ENCODE measurements at regions not wholly inside any gene's neighbourhood (a gene's known extent, or its start where the extent isn't known, plus 50 kb on each side); places are given as distances from the start of the nearest gene placed in this dataset.
"Not testable (repeated sequence)": the region's sequence is repeated elsewhere in the genome, so short reads cannot be mapped to it uniquely, and the experiment has no call there.

- Histone ChIP-seq H3K9ac (ENCODE audit: low read length) (no peak overlapping the region), H3K27ac (ENCODE audit: low read length) (no peak overlapping the region), H3K9me3 (ENCODE audit: insufficient read depth, low read length) (no peaks in the 10 kb centered on the region), H4K20me1 (ENCODE audit: insufficient read depth, low read length) (no peaks in the 10 kb centered on the region), H3K4me2 (ENCODE audit: low read length) (no peak overlapping the region), H2AFZ (ENCODE audit: low read depth, low read length) (no peak overlapping the region), H3K4me1 (ENCODE audit: low read length) (no peaks in the 10 kb centered on the region), H3K36me3 (replicated peaks; ENCODE audit: low read depth, low read length) (no peaks in the 10 kb centered on the region), H3K79me2 (ENCODE audit: low read length) (no peaks in the 10 kb centered on the region), H3K27me3 (ENCODE audit: low read depth, low read length) (no peaks in the 10 kb centered on the region), H3K4me3 (ENCODE audit: low read length) (no peak overlapping the region)
- no peak for TF ChIP-seq CTCF (IDR thresholded peaks at IDR 0.05; ENCODE audit: low read depth, low read length)
- no peak for TF ChIP-seq EZH2phosphoT487 (IDR thresholded peaks at IDR 0.05; ENCODE audit: low read depth)
Observed at GRCh38 chr1:10880063-10880462, 83.6 kb upstream of the CASZ1 start.

DNA sequence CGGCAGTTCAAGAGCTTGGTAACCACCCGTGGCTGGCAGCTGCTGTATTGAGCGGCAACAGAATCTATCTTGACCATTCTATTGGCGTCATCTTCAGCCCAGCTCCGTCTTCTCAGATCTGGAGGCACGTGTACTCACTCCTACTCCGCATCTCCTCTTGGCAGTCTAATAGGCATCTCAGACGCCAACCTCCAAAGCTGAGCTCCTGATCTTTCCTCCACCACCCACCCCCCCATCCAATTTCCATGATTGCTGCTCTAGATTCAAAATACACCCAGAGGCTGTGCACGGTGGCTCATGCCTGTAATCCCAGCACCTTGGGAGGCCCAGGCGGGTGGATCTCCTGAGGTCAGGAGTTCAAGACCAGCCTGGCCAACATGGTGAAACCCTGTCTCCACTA, 84.6 kb upstream of the CASZ1 start:
- no peaks in the 10 kb centered on the region for H3K4me1 ChIP-seq (ENCODE audit: low read length)
- no peaks in the 10 kb centered on the region for H3K79me2 ChIP-seq (ENCODE audit: low read length)
- no peaks in the 10 kb centered on the region for H3K27me3 ChIP-seq (ENCODE audit: low read depth, low read length)
- no peak overlapping the region for H3K27ac ChIP-seq (ENCODE audit: low read length)
- H3K36me3 ChIP-seq (replicated peaks; ENCODE audit: low read depth, low read length): no peaks in the 10 kb centered on the region
- H3K4me3 ChIP-seq (ENCODE audit: low read length): no peak overlapping the region
- no peaks in the 10 kb centered on the region for H3K9me3 ChIP-seq (ENCODE audit: insufficient read depth, low read length)
- TF ChIP-seq CTCF (IDR thresholded peaks at IDR 0.05; ENCODE audit: low read depth, low read length) (no peak), EZH2phosphoT487 (IDR thresholded peaks at IDR 0.05; ENCODE audit: low read depth) (no peak)
- H2AFZ ChIP-seq (ENCODE audit: low read depth, low read length): no peak overlapping the region
- H3K9ac ChIP-seq (ENCODE audit: low read length): no peak overlapping the region
- no peak overlapping the region for H3K4me2 ChIP-seq (ENCODE audit: low read length)
- no peaks in the 10 kb centered on the region for H4K20me1 ChIP-seq (ENCODE audit: insufficient read depth, low read length)

- Histone ChIP-seq H3K9ac (ENCODE audit: low read length) (no peak overlapping the region), H3K79me2 (ENCODE audit: low read length) (no peaks in the 10 kb centered on the region), H3K36me3 (replicated peaks; ENCODE audit: low read depth, low read length) (no peaks in the 10 kb centered on the region), H3K4me1 (ENCODE audit: low read length) (no peaks in the 10 kb centered on the region), H3K9me3 (ENCODE audit: insufficient read depth, low read length) (no peaks in the 10 kb centered on the region), H3K4me3 (ENCODE audit: low read length) (no peak overlapping the region), H3K27me3 (ENCODE audit: low read depth, low read length) (no peaks in the 10 kb centered on the region), H2AFZ (ENCODE audit: low read depth, low read length) (no peak overlapping the region), H3K4me2 (ENCODE audit: low read length) (no peak overlapping the region), H4K20me1 (ENCODE audit: insufficient read depth, low read length) (no peaks in the 10 kb centered on the region), H3K27ac (ENCODE audit: low read length) (no peak overlapping the region)
- no peak for TF ChIP-seq CTCF (IDR thresholded peaks at IDR 0.05; ENCODE audit: low read depth, low read length)
- TF ChIP-seq EZH2phosphoT487 (IDR thresholded peaks at IDR 0.05; ENCODE audit: low read depth): no peak
Observed at GRCh38 chr1:10882069-10882468, 85.6 kb upstream of the CASZ1 start.

DNA sequence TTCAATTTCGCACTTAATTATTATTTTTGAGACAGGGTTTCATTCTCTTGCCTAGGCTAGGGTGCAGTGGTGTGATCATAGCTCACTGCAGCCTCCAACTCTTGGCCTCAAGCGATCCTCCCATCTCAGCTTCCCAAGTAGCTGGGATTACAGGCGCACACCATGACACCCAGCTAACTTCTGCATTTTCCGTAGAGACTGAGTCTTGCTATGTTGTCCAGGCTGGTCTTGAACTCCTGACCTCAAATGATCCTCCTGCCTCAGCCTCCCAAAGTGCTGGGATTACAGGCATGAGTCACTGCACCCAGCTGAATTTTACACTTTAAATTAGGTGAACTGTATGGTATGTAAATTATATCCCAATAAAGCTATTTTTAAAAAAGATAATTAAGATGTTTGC, 90.6 kb upstream of the CASZ1 start:
- not testable (repeated sequence) for H3K4me3 ChIP-seq (ENCODE audit: low read length); H2AFZ ChIP-seq (ENCODE audit: low read depth, low read length); H3K9ac ChIP-seq (ENCODE audit: low read length); H3K4me1 ChIP-seq (ENCODE audit: low read length); H3K4me2 ChIP-seq (ENCODE audit: low read length); H3K27me3 ChIP-seq (ENCODE audit: low read depth, low read length); H4K20me1 ChIP-seq (ENCODE audit: insufficient read depth, low read length); H3K36me3 ChIP-seq (replicated peaks; ENCODE audit: low read depth, low read length); H3K79me2 ChIP-seq (ENCODE audit: low read length); H3K9me3 ChIP-seq (ENCODE audit: insufficient read depth, low read length); H3K27ac ChIP-seq (ENCODE audit: low read length)

GRCh38 chr1:10888291-10888690, 91.8 kb upstream of the CASZ1 start:
- TF ChIP-seq CTCF (IDR thresholded peaks at IDR 0.05; ENCODE audit: low read depth, low read length): no peak
- TF ChIP-seq EZH2phosphoT487 (IDR thresholded peaks at IDR 0.05; ENCODE audit: low read depth): no peak
- H3K79me2 ChIP-seq (ENCODE audit: low read length): no peaks in the 10 kb centered on the region
- H3K4me3 ChIP-seq (ENCODE audit: low read length): no peak overlapping the region
- H3K9ac ChIP-seq (ENCODE audit: low read length): no peak overlapping the region
- H3K4me1 ChIP-seq (ENCODE audit: low read length): no peaks in the 10 kb centered on the region
- H3K36me3 ChIP-seq (replicated peaks; ENCODE audit: low read depth, low read length): no peaks in the 10 kb centered on the region
- no peaks in the 10 kb centered on the region for H4K20me1 ChIP-seq (ENCODE audit: insufficient read depth, low read length)
- no peak overlapping the region for H3K27ac ChIP-seq (ENCODE audit: low read length)
- H3K4me2 ChIP-seq (ENCODE audit: low read length): no peak overlapping the region
- H3K9me3 ChIP-seq (ENCODE audit: insufficient read depth, low read length): no peaks in the 10 kb centered on the region
- H2AFZ ChIP-seq (ENCODE audit: low read depth, low read length): no peak overlapping the region
- H3K27me3 ChIP-seq (ENCODE audit: low read depth, low read length): no peaks in the 10 kb centered on the region
